GM12872 (cell line): ENCODE measurements at regions not wholly inside any gene's neighbourhood (a gene's known extent, or its start where the extent isn't known, plus 50 kb on each side); places are given as distances from the start of the nearest gene placed in this dataset.

Source experiments
- CTCF ChIP-seq: IDR thresholded peaks from 3 replicates; pipeline ENCODE4 v1.5.1; 2011; ENCODE audit warnings: low read depth, mild to moderate bottlenecking, low read length, moderate library complexity; ENCODE audit not compliant: insufficient read depth

GRCh38 chr1:170864238-170864637 lies 71.1 kb upstream of the MROH9 start:
- no peak for TF ChIP-seq CTCF

GRCh38 chr1:170864876-170865538 lies 70.3 kb upstream of the MROH9 start:
- TF ChIP-seq CTCF, result no peak

- TF ChIP-seq CTCF, result no peak
Observed at GRCh38 chr1:170866646-170867045, 68.7 kb upstream of the MROH9 start.

GRCh38 chr1:170871868-170872267 lies 63.5 kb upstream of the MROH9 start:
- TF ChIP-seq CTCF, result no peak

- TF ChIP-seq CTCF, result no peak
Observed at GRCh38 chr1:170872663-170873062, 62.7 kb upstream of the MROH9 start.

GRCh38 chr1:170874671-170875070 lies 60.7 kb upstream of the MROH9 start:
- no peak for TF ChIP-seq CTCF

GRCh38 chr1:170881268-170882265 lies 53.8 kb upstream of the MROH9 start:
- TF ChIP-seq CTCF, result peak; percentile 25; the same call in 1 of the 3 replicates
